ENCODE measurements at regions not wholly inside any gene's neighbourhood (a gene's known extent, or its start where the extent isn't known, plus 50 kb on each side); places are given as distances from the start of the nearest gene placed in this dataset.

- POLR2A ChIA-PET: no interaction called here
- no peak for TF ChIP-seq BHLHE40 (IDR thresholded peaks at IDR 0.05; ENCODE audit: borderline replicate concordance)
- TF ChIP-seq ARNT (IDR thresholded peaks at IDR 0.05): no peak
- no peak for TF ChIP-seq PKNOX1 (IDR thresholded peaks at IDR 0.05)
- TF ChIP-seq FOXA1 (IDR thresholded peaks at IDR 0.05): no peak
- no peak for TF ChIP-seq FOXM1 (IDR thresholded peaks at IDR 0.05; ENCODE audit: borderline replicate concordance)
- TF ChIP-seq LEF1 (IDR thresholded peaks at IDR 0.05; ENCODE audit: borderline replicate concordance): no peak
- TF ChIP-seq FOXK2 (IDR thresholded peaks at IDR 0.05): no peak
- TF ChIP-seq ELF4 (IDR thresholded peaks at IDR 0.05): no peak
- TF ChIP-seq TARDBP (IDR thresholded peaks at IDR 0.05): no peak
- TF ChIP-seq NFRKB (IDR thresholded peaks at IDR 0.05): no peak
- TF ChIP-seq CTBP1 (IDR thresholded peaks at IDR 0.05; ENCODE audit: borderline replicate concordance): no peak
- no peak for TF ChIP-seq L3MBTL2 (conservative IDR thresholded peaks at IDR 0.05)
- no peak for TF ChIP-seq SUZ12 (IDR thresholded peaks at IDR 0.05)
- TF ChIP-seq ZNF384 (IDR thresholded peaks at IDR 0.05): no peak
- TF ChIP-seq SP1 (IDR thresholded peaks at IDR 0.05): no peak
- no peak for TF ChIP-seq HDGF (IDR thresholded peaks at IDR 0.05; ENCODE audit: borderline replicate concordance)
- CTCF ChIA-PET: no interaction called here
- no peak for DNase-seq (ENCODE audit: extremely low spot score)
These were observed 948.3 kb upstream of the NOVA1 start for GRCh38 chr14:27546111-27546510.

GRCh38 chr14:27553790-27554189, 956.0 kb upstream of the NOVA1 start:
- ChIA-PET CTCF (no interaction called here), POLR2A (no interaction called here)
- no peak for TF ChIP-seq HDGF (IDR thresholded peaks at IDR 0.05; ENCODE audit: borderline replicate concordance)
- no peak for DNase-seq (ENCODE audit: extremely low spot score)

GRCh38 chr14:27557445-27557844, 959.6 kb upstream of the NOVA1 start:
- CTCF ChIA-PET: no interaction called here
- TF ChIP-seq ELF4 (IDR thresholded peaks at IDR 0.05): no peak
- TF ChIP-seq HDGF (IDR thresholded peaks at IDR 0.05; ENCODE audit: borderline replicate concordance): no peak
- POLR2A ChIA-PET: no interaction called here
- no peak for DNase-seq (ENCODE audit: extremely low spot score)

GRCh38 chr14:27559848-27560247, 962.0 kb upstream of the NOVA1 start:
- POLR2A ChIA-PET: no interaction called here
- CTCF ChIA-PET: no interaction called here
- TF ChIP-seq FOXM1 (IDR thresholded peaks at IDR 0.05; ENCODE audit: borderline replicate concordance) (no peak), PKNOX1 (IDR thresholded peaks at IDR 0.05) (no peak), L3MBTL2 (conservative IDR thresholded peaks at IDR 0.05) (no peak), LEF1 (IDR thresholded peaks at IDR 0.05; ENCODE audit: borderline replicate concordance) (no peak), FOXK2 (IDR thresholded peaks at IDR 0.05) (no peak), NFRKB (IDR thresholded peaks at IDR 0.05) (no peak), CTBP1 (IDR thresholded peaks at IDR 0.05; ENCODE audit: borderline replicate concordance) (no peak), TARDBP (IDR thresholded peaks at IDR 0.05) (no peak), ARNT (IDR thresholded peaks at IDR 0.05) (no peak), BHLHE40 (IDR thresholded peaks at IDR 0.05; ENCODE audit: borderline replicate concordance) (no peak), HDGF (IDR thresholded peaks at IDR 0.05; ENCODE audit: borderline replicate concordance) (no peak), FOXA1 (IDR thresholded peaks at IDR 0.05) (no peak), SUZ12 (IDR thresholded peaks at IDR 0.05) (no peak), ZNF384 (IDR thresholded peaks at IDR 0.05) (no peak), ELF4 (IDR thresholded peaks at IDR 0.05) (no peak), SP1 (IDR thresholded peaks at IDR 0.05) (no peak)
- DNase-seq (ENCODE audit: extremely low spot score): no peak

- ChIA-PET POLR2A (no interaction called here), CTCF (no interaction called here)
- no peak for DNase-seq (ENCODE audit: extremely low spot score)
These were observed 969.1 kb upstream of the NOVA1 start for GRCh38 chr14:27566843-27567382.

GRCh38 chr14:27573018-27573417, 975.2 kb upstream of the NOVA1 start:
- no peak for DNase-seq (ENCODE audit: extremely low spot score)
- CTCF ChIA-PET: no interaction called here
- TF ChIP-seq PKNOX1 (IDR thresholded peaks at IDR 0.05): no peak
- no peak for TF ChIP-seq L3MBTL2 (conservative IDR thresholded peaks at IDR 0.05)
- TF ChIP-seq ZNF384 (IDR thresholded peaks at IDR 0.05): no peak
- TF ChIP-seq ARNT (IDR thresholded peaks at IDR 0.05): no peak
- TF ChIP-seq FOXM1 (IDR thresholded peaks at IDR 0.05; ENCODE audit: borderline replicate concordance): no peak
- no peak for TF ChIP-seq SUZ12 (IDR thresholded peaks at IDR 0.05)
- no peak for TF ChIP-seq NFRKB (IDR thresholded peaks at IDR 0.05)
- no peak for TF ChIP-seq ELF4 (IDR thresholded peaks at IDR 0.05)
- TF ChIP-seq TARDBP (IDR thresholded peaks at IDR 0.05): no peak
- TF ChIP-seq CTBP1 (IDR thresholded peaks at IDR 0.05; ENCODE audit: borderline replicate concordance): no peak
- TF ChIP-seq HDGF (IDR thresholded peaks at IDR 0.05; ENCODE audit: borderline replicate concordance): no peak
- no peak for TF ChIP-seq FOXA1 (IDR thresholded peaks at IDR 0.05)
- no peak for TF ChIP-seq FOXK2 (IDR thresholded peaks at IDR 0.05)
- no peak for TF ChIP-seq LEF1 (IDR thresholded peaks at IDR 0.05; ENCODE audit: borderline replicate concordance)
- no peak for TF ChIP-seq BHLHE40 (IDR thresholded peaks at IDR 0.05; ENCODE audit: borderline replicate concordance)
- TF ChIP-seq SP1 (IDR thresholded peaks at IDR 0.05): no peak
- POLR2A ChIA-PET: no interaction called here

More at GRCh38 chr14:27566843-27567382, 969.1 kb upstream of the NOVA1 start:
- TF ChIP-seq FOXM1 (IDR thresholded peaks at IDR 0.05; ENCODE audit: borderline replicate concordance) (no peak), BHLHE40 (IDR thresholded peaks at IDR 0.05; ENCODE audit: borderline replicate concordance) (no peak), NFRKB (IDR thresholded peaks at IDR 0.05) (no peak), SP1 (IDR thresholded peaks at IDR 0.05) (no peak), HDGF (IDR thresholded peaks at IDR 0.05; ENCODE audit: borderline replicate concordance) (no peak), FOXA1 (IDR thresholded peaks at IDR 0.05) (no peak), ZNF384 (IDR thresholded peaks at IDR 0.05) (no peak), FOXK2 (IDR thresholded peaks at IDR 0.05) (no peak)

All from HEK293T (cell line).